Natural killer cell (primary cell): ENCODE measurements at regions not wholly inside any gene's neighbourhood (a gene's known extent, or its start where the extent isn't known, plus 50 kb on each side); places are given as distances from the start of the nearest gene placed in this dataset.

Experiments
- ATAC-seq, 3 donors: fragments of 150-1000 bp in 2 of 3; fragments of 200-7000 bp in 1 of 3; cut with Tn5 transposase; 1 replicate in 1 of 3; 2 replicates in 2 of 3; pipeline ENCODE4 v1.10.0; 2021; ENCODE audit warnings: mild to moderate bottlenecking in 2 of 3, moderate library complexity in 2 of 3
- DNase-seq, 2 donors: peaks; one replicate each; pipeline versions ENCODE4 v3.0.0 to v3.0.0-alpha.2; 2013 to 2021; ENCODE audit warnings: mixed read lengths in 1 of 2
- H3K27ac ChIP-seq: one replicate; pipeline ENCODE4 v1.5.1; 2013; ENCODE audit warnings: mild to moderate bottlenecking, low read length
- H3K27me3 ChIP-seq: one replicate; pipeline ENCODE4 v1.6.1; 2013; ENCODE audit warnings: low read length; ENCODE audit not compliant: control insufficient read depth, insufficient read depth
- H3K36me3 ChIP-seq: one replicate; pipeline ENCODE4 v1.6.1; 2013; ENCODE audit warnings: low read length; ENCODE audit not compliant: control insufficient read depth, insufficient read depth
- H3K4me1 ChIP-seq: one replicate; pipeline ENCODE4 v1.6.1; 2013; ENCODE audit warnings: low read length; ENCODE audit not compliant: control insufficient read depth, insufficient read depth
- H3K4me3 ChIP-seq: one replicate; pipeline ENCODE4 v1.5.1; 2013; ENCODE audit warnings: low read length
- H3K9me3 ChIP-seq: one replicate; pipeline ENCODE4 v1.6.1; 2013; ENCODE audit warnings: low read length; ENCODE audit not compliant: control insufficient read depth, insufficient read depth
- H3K27ac Mint-ChIP-seq, 2 donors: one replicate each; pipeline ENCODE4 v1.8.0; 2022; ENCODE audit warnings: mild to moderate bottlenecking in 2 of 2, mixed read lengths in 2 of 2, moderate library complexity in 1 of 2
- H3K27me3 Mint-ChIP-seq, 2 donors: one replicate each; pipeline ENCODE4 v1.8.0; 2022; ENCODE audit warnings: low read depth in 2 of 2, mixed read lengths in 2 of 2
- H3K36me3 Mint-ChIP-seq: one replicate; pipeline ENCODE4 v1.8.0; 2022; ENCODE audit warnings: mixed read lengths
- H3K4me1 Mint-ChIP-seq, 2 donors: one replicate each; pipeline ENCODE4 v1.8.0; 2022; ENCODE audit warnings: mixed read lengths in 2 of 2
- H3K4me3 Mint-ChIP-seq: one replicate; pipeline ENCODE4 v1.8.0; 2022; ENCODE audit warnings: mild to moderate bottlenecking, moderate library complexity, mixed read lengths
- H3K9me3 Mint-ChIP-seq, 2 donors: one replicate each; pipeline ENCODE4 v1.8.0; 2022; ENCODE audit warnings: mixed read lengths in 2 of 2
- WGBS: methylation state at CpG from one replicate; pipeline ENCODE4 v1.1.7; 2013; ENCODE audit warnings: missing lambda C conversion rate; ENCODE audit not compliant: insufficient coverage; 5-methylcytosine and 5-hydroxymethylcytosine counted together
- intact Hi-C: fragments of 100-400 bp; cut with micrococcal nuclease; formaldehyde crosslinking; loops from one replicate; pipeline ENCODE4 v1.14.2; 2022
- TF ChIP-seq, protein P1 (sequence below): fragments of 200-600 bp; IDR thresholded peaks from one replicate; pipeline ENCODE4 v1.8.0; 2022; ENCODE audit warnings: antibody characterized with exemption

DNA sequence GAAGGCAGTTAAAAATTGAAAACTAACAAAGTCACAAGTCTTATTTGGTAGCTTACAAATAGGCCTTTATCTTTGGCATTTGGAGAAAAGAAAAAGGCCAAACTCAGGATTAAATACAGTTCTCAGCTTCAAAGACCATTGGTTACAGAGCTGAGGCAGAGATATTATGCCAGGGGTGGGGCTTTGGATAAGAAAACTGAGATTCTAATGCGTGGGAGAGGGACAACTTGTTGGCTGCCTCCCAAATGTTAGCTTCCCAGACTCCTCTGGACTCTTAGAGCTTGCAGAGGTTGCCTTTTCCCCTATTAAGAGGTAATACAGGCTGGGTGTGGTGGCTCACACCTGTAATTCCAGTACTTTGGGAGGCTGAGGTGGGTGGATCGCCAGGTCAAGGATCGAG, 231.8 kb downstream of the SQOR start:
- peaks cover 0 to 5% of the 10 kb centered on the region in 2 donors for H3K9me3 Mint-ChIP-seq
- H3K27ac Mint-ChIP-seq = no peak overlapping the region
- Histone ChIP-seq H3K4me1 (no peaks in the 10 kb centered on the region), H3K27ac (no peak overlapping the region), H3K4me3 (no peak overlapping the region), H3K9me3 (no peaks in the 10 kb centered on the region), H3K27me3 (no peaks in the 10 kb centered on the region), H3K36me3 (no peaks in the 10 kb centered on the region)
- no peaks in the 10 kb centered on the region for H3K36me3 Mint-ChIP-seq
- peaks cover 0 to 6% of the 10 kb centered on the region in 2 donors for H3K27me3 Mint-ChIP-seq
- H3K4me3 Mint-ChIP-seq = no peak overlapping the region
- H3K4me1 Mint-ChIP-seq = no peaks in the 10 kb centered on the region
- ATAC-seq (no peak), DNase-seq (no peak)
- TF ChIP-seq, protein P1, sequence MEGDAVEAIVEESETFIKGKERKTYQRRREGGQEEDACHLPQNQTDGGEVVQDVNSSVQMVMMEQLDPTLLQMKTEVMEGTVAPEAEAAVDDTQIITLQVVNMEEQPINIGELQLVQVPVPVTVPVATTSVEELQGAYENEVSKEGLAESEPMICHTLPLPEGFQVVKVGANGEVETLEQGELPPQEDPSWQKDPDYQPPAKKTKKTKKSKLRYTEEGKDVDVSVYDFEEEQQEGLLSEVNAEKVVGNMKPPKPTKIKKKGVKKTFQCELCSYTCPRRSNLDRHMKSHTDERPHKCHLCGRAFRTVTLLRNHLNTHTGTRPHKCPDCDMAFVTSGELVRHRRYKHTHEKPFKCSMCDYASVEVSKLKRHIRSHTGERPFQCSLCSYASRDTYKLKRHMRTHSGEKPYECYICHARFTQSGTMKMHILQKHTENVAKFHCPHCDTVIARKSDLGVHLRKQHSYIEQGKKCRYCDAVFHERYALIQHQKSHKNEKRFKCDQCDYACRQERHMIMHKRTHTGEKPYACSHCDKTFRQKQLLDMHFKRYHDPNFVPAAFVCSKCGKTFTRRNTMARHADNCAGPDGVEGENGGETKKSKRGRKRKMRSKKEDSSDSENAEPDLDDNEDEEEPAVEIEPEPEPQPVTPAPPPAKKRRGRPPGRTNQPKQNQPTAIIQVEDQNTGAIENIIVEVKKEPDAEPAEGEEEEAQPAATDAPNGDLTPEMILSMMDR = no peak
- WGBS = 44% methylated on average over 1 of the region's 3 CpGs
- intact Hi-C loops = no loop called here

DNA sequence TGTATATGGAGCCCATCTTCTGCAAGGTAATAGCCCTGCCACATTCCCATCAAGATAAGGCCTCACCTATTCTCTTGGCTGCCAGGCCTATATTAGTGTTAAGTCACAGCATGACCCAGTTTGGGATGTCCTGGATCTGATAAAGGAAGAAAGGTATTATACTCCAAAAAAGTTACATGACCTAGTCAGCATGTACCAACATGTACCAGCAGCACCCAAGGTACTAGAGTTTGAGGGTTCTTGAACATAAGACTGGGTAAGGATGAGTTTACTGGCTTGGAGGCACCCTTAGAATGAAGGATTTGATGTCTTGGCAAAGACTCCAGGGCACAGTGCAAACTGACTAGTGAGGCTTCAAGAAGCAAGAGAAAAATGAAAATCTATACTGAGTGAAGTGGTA, 232.5 kb downstream of the SQOR start:
- H3K27ac ChIP-seq = no peak overlapping the region
- ATAC-seq = no peak
- H3K4me3 Mint-ChIP-seq = no peak overlapping the region
- no peaks in the 10 kb centered on the region for H3K4me1 ChIP-seq
- intact Hi-C loops = no loop called here
- no peak overlapping the region for H3K27ac Mint-ChIP-seq
- H3K27me3 ChIP-seq = no peaks in the 10 kb centered on the region
- H3K4me3 ChIP-seq = no peak overlapping the region
- no peaks in the 10 kb centered on the region for H3K36me3 Mint-ChIP-seq
- TF ChIP-seq, protein P1 = no peak
- no peak for DNase-seq
- H3K27me3 Mint-ChIP-seq = peaks cover 0 to 6% of the 10 kb centered on the region in 2 donors
- H3K9me3 ChIP-seq = no peaks in the 10 kb centered on the region
- H3K9me3 Mint-ChIP-seq = peaks cover 0 to 5% of the 10 kb centered on the region in 2 donors
- H3K36me3 ChIP-seq = no peaks in the 10 kb centered on the region
- no peaks in the 10 kb centered on the region for H3K4me1 Mint-ChIP-seq

DNA sequence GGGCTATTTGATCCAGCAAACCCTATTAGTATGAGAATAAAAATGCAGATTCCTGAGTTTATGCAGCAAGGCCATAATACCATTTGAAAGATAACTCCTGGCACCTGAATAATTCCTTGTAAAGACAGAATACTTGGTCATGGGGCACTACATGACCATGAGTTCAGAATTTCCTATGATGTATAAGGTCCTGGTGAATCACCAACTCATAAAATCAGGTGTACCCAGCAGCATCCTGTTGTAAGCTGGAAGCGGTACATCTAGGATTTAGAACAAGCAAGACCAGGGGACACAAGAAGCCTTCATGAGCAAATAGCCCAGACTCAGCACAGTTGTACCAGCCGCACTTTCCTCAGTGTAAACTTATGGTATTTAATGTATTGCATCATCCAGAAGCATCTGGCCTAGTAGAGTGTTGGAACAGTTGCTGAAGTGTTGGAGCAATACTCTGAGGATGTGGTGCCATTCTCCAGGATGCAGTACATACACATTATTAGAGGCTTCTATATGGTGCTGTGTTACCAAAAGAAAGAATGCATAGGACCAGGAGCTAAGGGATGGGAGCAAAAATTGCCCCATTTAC, 233.4 kb downstream of the SQOR start:
- intact Hi-C loops = no loop called here
- Mint-ChIP-seq H3K4me3 (no peak overlapping the region), H3K36me3 (no peaks in the 10 kb centered on the region), H3K4me1 (no peaks in the 10 kb centered on the region), H3K27ac (no peak overlapping the region), H3K27me3 (peaks cover 0 to 6% of the 10 kb centered on the region in 2 donors), H3K9me3 (peaks cover 0 to 7% of the 10 kb centered on the region in 2 donors)
- no peaks in the 10 kb centered on the region for H3K27me3 ChIP-seq
- H3K9me3 ChIP-seq = peaks cover 1% of the 10 kb centered on the region
- no peaks in the 10 kb centered on the region for H3K36me3 ChIP-seq
- ATAC-seq (no peak), DNase-seq (no peak)
- no peak overlapping the region for H3K4me3 ChIP-seq
- TF ChIP-seq, protein P1 = no peak
- no peak overlapping the region for H3K27ac ChIP-seq
- WGBS = 97% methylated on average over 2 of the region's 2 CpGs
- H3K4me1 ChIP-seq = no peaks in the 10 kb centered on the region

DNA sequence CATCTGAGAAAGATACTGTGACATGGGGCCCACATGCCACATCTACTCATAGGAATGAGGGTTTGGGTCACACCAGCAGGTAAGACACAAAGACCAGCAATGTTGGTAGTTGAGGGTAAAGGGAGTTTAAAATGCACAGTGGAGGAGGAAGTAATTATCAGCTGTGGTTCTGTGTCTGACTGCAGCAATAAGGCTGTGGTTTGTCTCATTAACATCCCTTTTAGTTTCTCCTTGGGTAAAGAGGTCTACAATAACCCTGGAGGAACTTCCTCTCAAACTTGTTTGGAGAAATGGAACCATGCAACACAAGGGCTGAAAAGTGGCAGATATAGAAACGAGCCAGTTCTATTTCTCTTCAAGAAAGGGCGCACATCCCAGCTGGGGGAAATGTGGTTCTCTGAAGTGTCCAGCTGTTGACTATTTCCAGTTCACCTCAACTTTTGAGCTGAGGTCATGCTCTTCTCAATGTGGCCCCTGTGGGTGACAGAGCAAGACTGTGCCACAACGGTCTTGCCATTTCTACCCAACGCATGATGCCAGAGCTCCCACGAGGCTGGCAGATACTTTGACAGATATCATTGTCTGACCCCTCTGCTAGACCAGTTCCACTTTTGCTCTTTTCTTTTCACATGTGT, 234.3 kb downstream of the SQOR start:
- no peak for ATAC-seq
- H3K9me3 Mint-ChIP-seq = peaks cover 0 to 7% of the 10 kb centered on the region in 2 donors

More for the DNA sequence above, 234.3 kb downstream of the SQOR start:
- Mint-ChIP-seq H3K27ac (no peak overlapping the region), H3K4me1 (no peaks in the 10 kb centered on the region), H3K4me3 (no peak overlapping the region), H3K27me3 (peaks cover 0 to 6% of the 10 kb centered on the region in 2 donors), H3K36me3 (no peaks in the 10 kb centered on the region)
- no peaks in the 10 kb centered on the region for H3K4me1 ChIP-seq
- no peaks in the 10 kb centered on the region for H3K27me3 ChIP-seq
- WGBS = 70% methylated on average over 5 of the region's 5 CpGs
- H3K9me3 ChIP-seq = peaks cover 3% of the 10 kb centered on the region
- no peaks in the 10 kb centered on the region for H3K36me3 ChIP-seq
- intact Hi-C loops = no loop called here
- no peak overlapping the region for H3K27ac ChIP-seq
- TF ChIP-seq, protein P1 = no peak
- H3K4me3 ChIP-seq = no peak overlapping the region
- DNase-seq = no peak
